ENCODE measurements at regions not wholly inside any gene's neighbourhood (a gene's known extent, or its start where the extent isn't known, plus 50 kb on each side); places are given as distances from the start of the nearest gene placed in this dataset.

DNA sequence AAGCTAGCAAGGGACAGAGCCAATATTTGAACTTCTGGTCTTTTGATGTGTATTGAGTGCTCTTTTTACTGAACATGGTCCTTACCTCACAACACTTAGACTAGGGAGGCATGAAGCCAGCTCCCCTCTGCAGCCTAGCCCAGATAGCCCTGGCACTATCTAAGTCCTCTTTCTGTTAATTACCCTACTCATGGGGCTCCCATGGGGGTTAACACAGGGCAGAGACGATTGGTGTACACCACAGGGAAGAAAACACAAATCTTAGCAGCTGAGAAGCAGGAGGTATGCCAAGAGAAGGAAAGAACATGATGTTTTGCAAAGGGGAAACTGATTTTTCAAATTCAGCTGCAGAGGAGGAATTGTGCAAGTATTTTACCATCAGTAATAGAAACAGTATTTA, 383.8 kb downstream of the TMEM232 start:
- Histone ChIP-seq H3K4me1 (ENCODE audit: insufficient read depth, low read length) (no peaks in the 10 kb centered on the region), H2BK15ac (ENCODE audit: low read depth, low read length) (no peak overlapping the region), H2BK120ac (ENCODE audit: low read depth, low read length, poor library complexity, severe bottlenecking) (no peak overlapping the region), H3K9me3 (ENCODE audit: control insufficient read depth, low read depth, low read length) (no peaks in the 10 kb centered on the region), H3T11ph (ENCODE audit: low read length) (no peak overlapping the region), H3K4ac (ENCODE audit: low read depth, low read length) (no peak overlapping the region), H4K20me1 (ENCODE audit: control insufficient read depth, insufficient read depth, insufficient read length) (no peaks in the 10 kb centered on the region), H3K79me2 (ENCODE audit: insufficient read depth, low read length) (no peaks in the 10 kb centered on the region), H2BK12ac (ENCODE audit: insufficient read length, low read depth, low read length) (no peak overlapping the region), H2AFZ (ENCODE audit: low read length) (no peak overlapping the region), H4K5ac (ENCODE audit: insufficient read length, low read depth, low read length) (no peak overlapping the region), H2BK5ac (ENCODE audit: insufficient read length, low read length) (no peak overlapping the region), H2BK20ac (ENCODE audit: low read depth, low read length, poor library complexity, severe bottlenecking) (no peak overlapping the region), H3K14ac (ENCODE audit: insufficient read depth, low read length) (no peak overlapping the region), H3K9ac (ENCODE audit: extremely low read depth, insufficient read length, low read length) (no peak overlapping the region), H3K18ac (ENCODE audit: insufficient read length, low read depth, low read length) (no peak overlapping the region), H4K91ac (ENCODE audit: insufficient read length, low read depth, low read length) (no peak overlapping the region), H3K27me3 (ENCODE audit: insufficient read depth, low read length) (no peaks in the 10 kb centered on the region), H3K79me1 (ENCODE audit: insufficient read depth, low read depth, low read length, poor library complexity, severe bottlenecking) (no peaks in the 10 kb centered on the region), H3K23me2 (ENCODE audit: insufficient read length, low read depth, low read length, poor library complexity, severe bottlenecking) (no peaks in the 10 kb centered on the region), H3K56ac (ENCODE audit: insufficient read length, low read depth, low read length) (no peak overlapping the region), H2AK5ac (ENCODE audit: insufficient read length, low read length) (no peak overlapping the region), H3K4me2 (ENCODE audit: insufficient read depth, insufficient read length, low read length) (no peak overlapping the region), H4K8ac (replicated peaks; ENCODE audit: insufficient read length, low read depth, low read length) (no peak overlapping the region), H3K27ac (ENCODE audit: insufficient read length, low read depth, low read length) (no peak overlapping the region), H3K23ac (ENCODE audit: insufficient read length, low read depth, low read length) (no peak overlapping the region)
- no peak overlapping the region for H3K4me3 Mint-ChIP-seq
- peaks cover 2 to 3% of the 10 kb centered on the region in 2 experiments for H3K9me3 Mint-ChIP-seq
- H3K36me3 Mint-ChIP-seq (ENCODE audit: insufficient read depth in 1 of 3, low read depth in 3 of 3) = peaks cover 0 to 11% (median 4%) of the 10 kb centered on the region in 3 experiments; a peak in 2 of 7 replicates
- no CpG with 5 or more reads among the region's 1 CpG for WGBS (ENCODE audit: extremely low coverage, insufficient read length, low lambda C conversion rate)
- no peak overlapping the region for H3K27ac Mint-ChIP-seq
- TF ChIP-seq, protein P1, sequence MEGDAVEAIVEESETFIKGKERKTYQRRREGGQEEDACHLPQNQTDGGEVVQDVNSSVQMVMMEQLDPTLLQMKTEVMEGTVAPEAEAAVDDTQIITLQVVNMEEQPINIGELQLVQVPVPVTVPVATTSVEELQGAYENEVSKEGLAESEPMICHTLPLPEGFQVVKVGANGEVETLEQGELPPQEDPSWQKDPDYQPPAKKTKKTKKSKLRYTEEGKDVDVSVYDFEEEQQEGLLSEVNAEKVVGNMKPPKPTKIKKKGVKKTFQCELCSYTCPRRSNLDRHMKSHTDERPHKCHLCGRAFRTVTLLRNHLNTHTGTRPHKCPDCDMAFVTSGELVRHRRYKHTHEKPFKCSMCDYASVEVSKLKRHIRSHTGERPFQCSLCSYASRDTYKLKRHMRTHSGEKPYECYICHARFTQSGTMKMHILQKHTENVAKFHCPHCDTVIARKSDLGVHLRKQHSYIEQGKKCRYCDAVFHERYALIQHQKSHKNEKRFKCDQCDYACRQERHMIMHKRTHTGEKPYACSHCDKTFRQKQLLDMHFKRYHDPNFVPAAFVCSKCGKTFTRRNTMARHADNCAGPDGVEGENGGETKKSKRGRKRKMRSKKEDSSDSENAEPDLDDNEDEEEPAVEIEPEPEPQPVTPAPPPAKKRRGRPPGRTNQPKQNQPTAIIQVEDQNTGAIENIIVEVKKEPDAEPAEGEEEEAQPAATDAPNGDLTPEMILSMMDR (conservative IDR thresholded peaks at IDR 0.05) = no peak
- H3K4me1 Mint-ChIP-seq = peaks cover 10 to 12% of the 10 kb centered on the region in 2 experiments
- H3K27me3 Mint-ChIP-seq (ENCODE audit: low read depth) = no peaks in the 10 kb centered on the region
- no peak for DNase-seq

All from H9 (cell line).